22Rv1 (cell line): ENCODE measurements at regions not wholly inside any gene's neighbourhood (a gene's known extent, or its start where the extent isn't known, plus 50 kb on each side); places are given as distances from the start of the nearest gene placed in this dataset.

ENCODE experiments used
- CTCF ChIP-seq: fragments of 450-650 bp; IDR thresholded peaks from 2 replicates; pipeline ENCODE4 v1.5.1; 2017; ENCODE audit warnings: mild to moderate bottlenecking
- ZFX ChIP-seq: fragments of 450-650 bp; IDR thresholded peaks from 2 replicates; pipeline ENCODE4 v1.6.1; 2017; ENCODE audit warnings: antibody characterized with exemption, borderline replicate concordance

GRCh38 chr6:138692058-138692977, 81.3 kb upstream of the CCDC28A start:
- peak; percentile 95 for TF ChIP-seq CTCF
- TF ChIP-seq ZFX = no peak
